Stimulated activated CD4-positive, alpha-beta T cell treated with anti-CD3 and anti-CD28 coated beads, Interleukin-4, amount 100 ng/mL, for 24 hours (primary cell): ENCODE measurements at regions not wholly inside any gene's neighbourhood (a gene's known extent, or its start where the extent isn't known, plus 50 kb on each side); places are given as distances from the start of the nearest gene placed in this dataset.

Experiments used
- DNase-seq: peaks from one replicate; pipeline ENCODE4 v3.0.0-alpha.2; 2020

DNA sequence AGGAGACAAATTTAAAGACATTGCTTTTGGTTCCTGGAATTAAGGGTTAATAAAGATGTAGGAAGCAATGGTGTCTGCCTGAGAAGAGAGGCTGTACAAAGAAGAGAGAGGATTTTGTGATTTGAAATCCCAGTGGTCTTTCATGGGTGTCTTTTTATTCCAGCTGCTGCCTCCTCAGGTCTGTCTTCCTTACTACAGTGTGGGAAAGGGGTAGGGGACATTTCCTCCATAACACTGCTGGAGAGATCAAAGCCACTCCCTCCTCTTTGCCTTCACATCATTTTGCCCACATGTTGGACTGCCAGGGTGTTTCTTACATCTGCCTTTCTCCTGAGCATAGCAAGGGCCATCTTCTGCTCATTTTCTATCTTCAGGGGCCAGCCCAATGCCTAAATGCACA, 348.5 kb downstream of the EN1 start:
- no peak for DNase-seq

GRCh38 chr2:118496870-118497611, 350.4 kb downstream of the EN1 start:
- no peak for DNase-seq

- no peak for DNase-seq
These were observed 351.0 kb downstream of the EN1 start for GRCh38 chr2:118496467-118496866.

DNA sequence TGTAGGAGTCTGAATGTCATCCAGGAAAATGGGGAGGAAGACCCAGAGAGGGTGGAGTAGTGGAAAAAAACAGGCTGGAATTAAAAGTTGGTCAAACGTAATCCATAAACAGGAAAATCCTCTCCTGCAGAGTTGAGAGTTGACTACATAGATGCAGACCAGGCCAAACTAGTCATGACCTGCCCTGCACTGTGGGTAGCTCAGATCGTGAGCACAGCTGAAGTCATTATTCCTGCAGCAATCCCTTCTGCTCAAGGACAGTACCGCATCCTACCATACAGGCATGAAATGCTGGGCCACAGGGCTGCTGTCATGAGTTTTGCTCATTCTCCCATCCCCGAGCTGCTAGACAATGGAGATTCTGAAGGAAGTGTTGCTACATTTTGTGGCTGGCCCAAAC, 352.2 kb downstream of the EN1 start:
- no peak for DNase-seq

GRCh38 chr2:118493213-118493612, 354.2 kb downstream of the EN1 start:
- DNase-seq, result no peak

GRCh38 chr2:118492335-118492734, 355.1 kb downstream of the EN1 start:
- DNase-seq, result no peak

GRCh38 chr2:118490330-118490729, 357.1 kb downstream of the EN1 start:
- DNase-seq, result no peak

DNA sequence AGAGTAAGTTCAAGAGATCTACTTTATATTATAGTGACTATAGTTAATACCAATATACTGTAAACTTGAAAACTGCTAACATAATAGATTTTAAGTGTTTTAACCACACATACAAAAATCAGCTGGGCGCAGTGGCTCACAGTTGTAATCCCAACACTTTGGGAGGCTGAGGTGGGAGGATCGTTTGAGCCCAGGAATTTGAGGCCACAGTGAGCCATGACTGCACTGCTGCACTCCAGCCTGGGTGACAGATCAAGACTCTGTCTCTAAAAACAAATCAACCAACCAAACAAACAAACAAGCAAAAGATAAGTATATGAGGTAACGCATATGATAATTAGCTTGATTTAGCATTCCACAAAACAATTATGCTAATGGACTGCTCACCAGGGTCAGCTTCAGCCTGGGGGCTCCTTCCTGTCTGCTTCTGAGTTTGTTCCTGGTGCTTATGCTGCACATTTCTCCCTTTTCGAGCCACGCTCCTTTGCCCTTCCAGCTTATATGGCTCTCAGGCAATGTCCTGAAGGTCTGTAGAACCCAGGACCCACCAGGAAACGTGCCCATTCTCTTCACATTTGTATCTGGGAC, 357.6 kb downstream of the EN1 start:
- no peak for DNase-seq

- DNase-seq, result no peak
These were observed 366.1 kb downstream of the EN1 start for GRCh38 chr2:118481299-118481698.

- no peak for DNase-seq
These were observed 368.4 kb downstream of the EN1 start for GRCh38 chr2:118479020-118479419.

- DNase-seq, result no peak
These were observed 370.2 kb downstream of the EN1 start for GRCh38 chr2:118477111-118477862.

- DNase-seq, result no peak
These were observed 371.7 kb downstream of the EN1 start for GRCh38 chr2:118475622-118476205.

DNA sequence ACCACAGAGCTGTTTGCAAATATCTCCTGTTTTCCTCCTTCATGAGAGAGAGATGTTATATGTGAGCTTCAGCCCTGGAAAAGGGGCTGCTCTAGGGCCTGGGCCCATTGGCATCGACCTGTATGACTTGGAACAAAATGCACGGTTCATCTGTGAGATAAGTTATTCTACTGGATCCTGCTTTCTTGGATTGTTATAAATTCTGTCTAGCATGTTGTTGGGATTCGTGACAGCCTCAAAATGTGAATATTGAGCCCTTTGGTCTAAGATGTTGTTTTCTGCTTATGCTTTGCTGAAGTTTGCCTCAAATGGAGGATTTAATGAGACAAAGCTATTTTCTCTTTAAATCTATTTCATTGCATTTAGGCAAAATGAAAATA, 372.9 kb downstream of the EN1 start:
- no peak for DNase-seq

GRCh38 chr2:118473846-118474540, 373.5 kb downstream of the EN1 start:
- no peak for DNase-seq

DNA sequence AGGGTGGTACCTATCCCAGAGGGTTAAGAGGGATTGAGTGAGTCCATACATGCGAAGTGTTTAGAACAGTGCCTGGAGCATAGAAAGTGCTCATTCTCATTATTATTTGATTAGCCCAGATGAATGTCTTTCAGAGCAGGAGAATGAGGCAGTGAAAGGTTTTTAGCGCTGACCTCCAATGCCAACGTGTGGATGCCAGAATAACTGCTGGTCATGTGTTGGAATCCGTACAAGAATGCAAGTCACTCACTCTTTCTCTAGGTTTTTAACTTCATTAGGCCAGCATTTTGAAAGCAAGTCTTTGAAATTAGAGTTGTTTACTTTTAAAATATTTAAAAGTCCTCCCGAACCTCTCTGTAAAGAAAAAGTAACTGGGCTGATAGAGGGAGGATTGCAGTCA, 374.2 kb downstream of the EN1 start:
- no peak for DNase-seq

GRCh38 chr2:118470297-118470696, 377.2 kb downstream of the EN1 start:
- DNase-seq, result no peak

GRCh38 chr2:118469103-118469502, 378.3 kb downstream of the EN1 start:
- no peak for DNase-seq

DNA sequence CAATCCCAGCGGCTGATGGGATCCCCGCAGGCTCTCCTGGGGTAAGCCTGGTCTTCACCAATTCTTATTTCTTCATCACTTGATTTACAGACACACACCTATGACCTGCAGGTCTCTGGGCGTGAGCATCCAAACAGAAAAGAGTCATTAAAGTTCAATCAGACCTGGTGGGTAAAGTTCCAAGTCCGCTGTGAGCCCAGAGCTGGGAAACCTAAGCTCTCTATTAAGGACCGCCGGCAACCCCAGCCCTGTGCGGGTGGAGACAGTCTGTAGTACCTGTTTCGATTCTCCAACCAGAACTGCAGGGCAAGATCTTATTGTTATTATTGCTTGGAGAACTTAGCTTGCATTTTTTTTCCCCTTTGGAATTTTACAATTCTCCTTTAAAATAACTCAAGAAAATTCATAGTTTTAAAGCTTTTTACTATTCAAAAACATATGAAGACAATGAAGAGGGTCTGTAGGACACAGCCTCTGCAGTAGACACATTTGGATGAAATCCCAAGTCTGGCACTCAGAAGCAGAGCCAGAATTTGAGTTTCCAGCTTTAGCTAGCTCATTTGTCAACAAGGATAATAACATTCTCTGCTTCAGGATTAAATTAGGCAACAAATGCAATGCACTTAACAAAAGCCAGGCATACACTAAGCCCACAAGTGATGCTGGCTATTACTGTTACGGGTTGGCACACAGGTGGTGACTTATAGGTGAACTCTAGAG, 376.4 kb downstream of the INSIG2 start:
- DNase-seq, result no peak

DNA sequence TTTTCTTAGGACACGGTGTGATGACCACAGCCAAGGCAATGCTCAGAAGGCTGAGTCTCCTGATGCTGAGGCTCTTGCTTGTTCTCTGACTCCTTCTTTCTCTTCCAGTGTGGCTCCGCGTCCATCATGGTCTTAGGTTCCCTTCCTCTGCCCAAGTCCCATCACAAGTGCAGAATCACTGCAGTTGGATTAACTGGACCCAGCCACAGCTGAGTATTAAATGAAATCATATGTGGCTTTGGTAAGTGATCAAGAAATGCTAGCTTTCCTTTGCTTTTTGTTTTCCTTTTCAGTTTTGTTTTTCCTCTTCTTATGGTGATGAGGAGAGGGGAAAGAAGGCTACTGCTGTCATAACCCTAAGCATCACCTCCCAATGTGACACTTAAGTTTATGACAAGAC, 375.8 kb downstream of the INSIG2 start:
- DNase-seq, result no peak

GRCh38 chr2:118460425-118460824, 372.2 kb downstream of the INSIG2 start:
- DNase-seq, result no peak

DNA sequence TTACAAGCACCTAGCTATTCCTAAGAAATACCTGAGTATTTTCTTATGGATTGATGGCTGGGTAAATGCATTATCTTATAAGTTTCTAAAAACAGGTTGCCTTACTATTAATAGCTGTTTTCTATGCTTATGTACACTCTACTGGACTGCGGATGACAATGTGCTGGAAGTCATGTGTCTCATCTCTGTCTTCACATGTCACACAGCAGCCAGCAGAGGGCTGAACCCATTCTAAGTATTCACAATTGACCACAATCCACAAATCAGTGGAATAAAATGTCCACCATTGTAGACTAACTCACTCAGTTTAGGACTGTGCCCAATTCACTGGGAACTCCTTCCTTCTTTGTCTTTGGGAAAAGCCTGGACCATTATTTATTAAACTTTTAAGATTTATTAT, 371.2 kb downstream of the INSIG2 start:
- no peak for DNase-seq

GRCh38 chr2:118457951-118458350, 369.7 kb downstream of the INSIG2 start:
- no peak for DNase-seq

GRCh38 chr2:118449401-118449800, 361.1 kb downstream of the INSIG2 start:
- DNase-seq, result no peak
